GM21367 (cell line): ENCODE measurements at regions not wholly inside any gene's neighbourhood (a gene's known extent, or its start where the extent isn't known, plus 50 kb on each side); places are given as distances from the start of the nearest gene placed in this dataset.
"Not testable (repeated sequence)": the region's sequence is repeated elsewhere in the genome, so short reads cannot be mapped to it uniquely, and the experiment has no call there.

Experiments
- ATAC-seq: cut with Tn5 transposase; IDR thresholded peaks from one replicate; pipeline ENCODE4 v1.9.1; 2021; ENCODE audit not compliant: unreplicated experiment

GRCh38 chr6:91994787-91995186 is 1407.9 kb upstream of the MAP3K7 start:
- ATAC-seq, result no peak

- no peak for ATAC-seq
These were observed 1395.7 kb upstream of the MAP3K7 start for GRCh38 chr6:91982559-91982958.

- no peak for ATAC-seq
These were observed 1389.9 kb upstream of the MAP3K7 start for GRCh38 chr6:91976797-91977196.

GRCh38 chr6:91970700-91971099 is 1383.8 kb upstream of the MAP3K7 start:
- ATAC-seq, result no peak

GRCh38 chr6:91965872-91966271 is 1379.0 kb upstream of the MAP3K7 start:
- ATAC-seq, result no peak

GRCh38 chr6:91961671-91962070 is 1374.8 kb upstream of the MAP3K7 start:
- no peak for ATAC-seq

GRCh38 chr6:91961236-91961635 is 1374.4 kb upstream of the MAP3K7 start:
- ATAC-seq, result no peak

- no peak for ATAC-seq
These were observed 1355.0 kb upstream of the MAP3K7 start for GRCh38 chr6:91941838-91942237.

- ATAC-seq, result no peak
These were observed 1353.9 kb upstream of the MAP3K7 start for GRCh38 chr6:91940801-91941200.

- ATAC-seq, result no peak
These were observed 1340.0 kb upstream of the MAP3K7 start for GRCh38 chr6:91926827-91927226.

GRCh38 chr6:91926361-91926760 is 1339.5 kb upstream of the MAP3K7 start:
- ATAC-seq, result no peak

GRCh38 chr6:91911945-91912344 is 1325.1 kb upstream of the MAP3K7 start:
- ATAC-seq, result no peak

- ATAC-seq, result no peak
These were observed 1317.8 kb upstream of the MAP3K7 start for GRCh38 chr6:91904586-91905164.

- no peak for ATAC-seq
These were observed 1308.9 kb upstream of the MAP3K7 start for GRCh38 chr6:91895599-91896285.

GRCh38 chr6:91886183-91886795 is 1299.4 kb upstream of the MAP3K7 start:
- no peak for ATAC-seq

GRCh38 chr6:91881791-91882190 is 1294.9 kb upstream of the MAP3K7 start:
- not testable (repeated sequence) for ATAC-seq

- ATAC-seq, result no peak
These were observed 1292.6 kb upstream of the MAP3K7 start for GRCh38 chr6:91879386-91879995.

- ATAC-seq, result no peak
These were observed 1291.1 kb upstream of the MAP3K7 start for GRCh38 chr6:91877994-91878393.

GRCh38 chr6:91874971-91875370 is 1288.1 kb upstream of the MAP3K7 start:
- ATAC-seq, result no peak

- no peak for ATAC-seq
These were observed 1281.8 kb upstream of the MAP3K7 start for GRCh38 chr6:91868539-91869202.

- ATAC-seq, result no peak
These were observed 1279.0 kb upstream of the MAP3K7 start for GRCh38 chr6:91865889-91866288.

- ATAC-seq, result no peak
These were observed 1278.0 kb upstream of the MAP3K7 start for GRCh38 chr6:91864911-91865310.
